HUDEP-2 (cell line): ENCODE measurements at regions not wholly inside any gene's neighbourhood (a gene's known extent, or its start where the extent isn't known, plus 50 kb on each side); places are given as distances from the start of the nearest gene placed in this dataset.
A peak's percentile ranks its signal among the peaks of the same experiment; 100 is the strongest.

Experiments
- DNase-seq, 76 experiments: peaks; one replicate each; lab custom pipeline; 2025; ENCODE audit not compliant: unreplicated experiment in 76 of 76; lab: John Stamatoyannopoulos, UW

- DNase-seq, result no peak
Measured at GRCh38 chr4:169818063-169818679, 60.4 kb upstream of the HPF1 start.

- DNase-seq, result no peak
Measured at GRCh38 chr4:169815606-169816005, 57.9 kb upstream of the HPF1 start.

- DNase-seq, result no peak
Measured at GRCh38 chr4:169811476-169811875, 53.7 kb upstream of the HPF1 start.

GRCh38 chr4:169810325-169811323, 52.9 kb upstream of the HPF1 start:
- DNase-seq, result peak in 45 of 76 experiments; percentile 0 to 76 (median 49)

- DNase-seq, result no peak
Measured at GRCh38 chr4:169807934-169808509, 50.3 kb upstream of the HPF1 start.
